Activated T-cell treated with anti-CD3 and anti-CD28 coated beads, Interleukin-2, amount 50 U/mL, for 48 hours (primary cell): ENCODE measurements at regions not wholly inside any gene's neighbourhood (a gene's known extent, or its start where the extent isn't known, plus 50 kb on each side); places are given as distances from the start of the nearest gene placed in this dataset.
"Not testable (repeated sequence)": the region's sequence is repeated elsewhere in the genome, so short reads cannot be mapped to it uniquely, and the experiment has no call there.

Experiments used
- DNase-seq, 2 experiments: peaks; one replicate each; pipeline ENCODE4 v3.0.0-alpha.2; 2020

DNA sequence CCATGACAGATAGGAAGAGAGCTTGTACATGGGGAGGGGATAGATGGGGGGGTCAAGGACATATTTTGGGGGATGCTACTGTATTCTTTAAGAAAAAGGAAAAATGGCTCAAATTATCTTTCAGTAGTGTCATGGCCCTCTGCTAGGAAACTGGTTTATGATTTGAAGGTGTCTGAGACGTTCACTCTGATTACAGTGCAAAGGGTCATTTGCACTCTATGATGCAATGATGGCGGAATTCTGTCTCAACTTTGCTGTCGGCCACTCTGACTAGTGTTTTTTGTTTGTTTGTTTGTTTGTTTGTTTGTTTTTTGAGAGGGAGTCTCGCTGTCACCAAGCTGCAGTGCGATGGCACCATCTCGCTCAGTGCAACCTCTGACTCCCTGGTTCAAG is 180.0 kb downstream of the SOX4 start:
- DNase-seq, result no peak

DNA sequence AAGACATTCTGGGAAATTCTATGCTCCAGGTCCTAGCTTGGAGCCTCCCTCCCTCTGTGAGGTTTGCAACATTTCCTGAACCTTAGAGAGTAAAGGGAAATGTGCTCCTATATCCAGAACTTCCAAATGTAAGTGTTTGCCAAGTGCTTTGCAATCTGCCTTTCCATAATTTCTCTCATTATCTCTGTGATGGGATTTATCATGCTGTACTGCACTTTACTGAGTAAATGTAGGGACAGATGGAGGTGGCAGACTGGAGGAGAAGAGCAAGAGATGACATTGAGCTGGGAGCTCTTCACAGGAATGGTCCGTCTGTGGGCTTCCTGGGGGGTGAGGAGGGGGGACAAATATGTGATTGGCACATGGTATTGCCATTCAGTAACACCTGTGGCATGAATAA is 184.3 kb downstream of the SOX4 start:
- no peak for DNase-seq

DNA sequence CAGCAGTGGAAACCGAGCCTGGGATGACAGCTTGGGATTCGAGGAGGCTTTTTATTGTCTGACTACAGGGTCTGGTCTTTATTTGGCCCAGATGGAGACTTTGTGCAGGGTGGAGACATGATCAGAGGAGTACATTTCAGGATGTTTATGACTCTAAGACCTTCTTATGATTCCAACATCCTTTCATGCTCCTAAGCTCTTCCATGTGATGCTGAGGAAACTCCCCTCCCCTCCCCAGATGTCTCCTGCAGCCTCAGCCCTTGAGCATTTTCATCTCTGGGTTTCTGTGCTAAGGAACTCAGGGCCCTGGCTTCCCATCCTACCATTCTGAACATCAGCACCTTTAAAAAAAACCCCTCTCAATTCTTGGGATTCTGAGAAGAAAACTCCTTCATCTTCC is 186.6 kb downstream of the SOX4 start:
- DNase-seq, result no peak

DNA sequence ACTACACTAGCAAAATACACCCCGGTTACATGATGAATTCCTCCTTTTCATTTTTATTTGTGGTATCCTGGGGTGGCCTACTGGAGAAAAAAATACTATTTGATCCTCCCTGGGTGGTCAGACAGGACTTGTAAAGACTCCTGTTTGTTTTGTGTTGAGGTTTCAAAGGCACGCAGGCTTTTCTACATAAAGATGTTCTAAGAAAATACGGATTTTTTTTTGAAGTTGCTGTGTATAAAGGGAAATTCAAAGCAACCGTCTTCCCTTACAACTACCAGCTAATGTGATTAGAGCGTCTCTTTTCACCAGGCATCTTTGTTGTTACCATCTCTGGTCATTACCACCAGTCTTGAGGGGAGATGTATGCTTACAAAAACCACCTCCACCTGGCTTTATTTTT is 187.1 kb downstream of the SOX4 start:
- no peak for DNase-seq

DNA sequence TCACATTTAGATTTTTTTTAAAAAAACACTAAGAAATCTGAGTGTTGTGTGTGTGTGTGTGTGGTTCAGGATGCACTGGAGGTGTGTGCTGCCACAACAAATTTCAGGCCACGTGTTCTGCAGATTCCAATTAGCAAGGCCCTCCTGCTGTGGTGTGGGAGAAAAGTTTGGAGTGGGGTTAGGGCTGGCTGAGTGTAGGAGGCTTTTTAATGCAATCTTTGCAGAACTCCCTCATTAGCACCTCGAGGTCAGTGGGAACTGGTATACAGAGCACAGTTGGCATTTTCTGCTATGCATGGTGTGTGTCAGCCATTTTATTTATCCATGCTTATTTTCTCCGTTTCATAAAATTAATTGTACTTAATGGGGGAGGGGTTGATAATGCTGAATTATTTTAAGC is 187.6 kb downstream of the SOX4 start:
- no peak for DNase-seq

DNA sequence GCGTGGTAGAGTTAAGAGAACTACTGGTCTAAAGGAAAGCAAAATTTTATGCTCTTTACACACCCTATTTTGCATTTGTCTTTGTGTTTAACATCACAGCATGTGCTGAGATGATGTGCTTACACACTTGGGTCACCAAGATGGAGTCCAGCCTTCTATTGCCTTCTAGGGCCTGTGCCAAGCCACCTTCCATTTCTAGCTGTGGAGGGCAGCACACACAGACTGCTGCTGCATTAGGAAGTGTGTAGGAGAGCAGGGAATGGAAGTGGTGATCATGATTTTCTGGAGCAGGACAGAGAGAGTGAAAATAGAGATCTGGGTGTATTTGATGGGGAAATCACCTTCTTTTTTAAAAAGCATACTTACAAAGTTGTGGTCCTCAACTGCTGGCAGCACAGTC is 191.6 kb downstream of the SOX4 start:
- no peak for DNase-seq

DNA sequence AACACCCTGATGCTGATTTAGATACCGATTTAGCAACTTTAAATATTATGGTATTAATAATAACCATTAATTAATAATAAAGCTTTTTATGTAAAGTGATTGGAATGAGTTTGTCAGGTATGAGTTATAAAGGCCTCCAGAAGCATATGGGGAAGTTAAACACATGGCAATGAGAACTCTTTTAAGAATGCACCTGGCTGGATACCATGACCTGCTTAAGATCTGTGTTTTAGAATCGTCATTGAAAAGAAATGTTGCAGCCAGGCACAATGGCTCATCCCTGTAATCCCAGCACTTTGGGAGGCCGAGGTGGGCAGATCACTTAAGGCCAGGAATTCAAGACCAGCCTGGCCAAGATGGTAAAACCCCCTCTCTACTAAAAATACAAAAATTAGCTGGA is 197.5 kb downstream of the SOX4 start:
- DNase-seq, result no peak

DNA sequence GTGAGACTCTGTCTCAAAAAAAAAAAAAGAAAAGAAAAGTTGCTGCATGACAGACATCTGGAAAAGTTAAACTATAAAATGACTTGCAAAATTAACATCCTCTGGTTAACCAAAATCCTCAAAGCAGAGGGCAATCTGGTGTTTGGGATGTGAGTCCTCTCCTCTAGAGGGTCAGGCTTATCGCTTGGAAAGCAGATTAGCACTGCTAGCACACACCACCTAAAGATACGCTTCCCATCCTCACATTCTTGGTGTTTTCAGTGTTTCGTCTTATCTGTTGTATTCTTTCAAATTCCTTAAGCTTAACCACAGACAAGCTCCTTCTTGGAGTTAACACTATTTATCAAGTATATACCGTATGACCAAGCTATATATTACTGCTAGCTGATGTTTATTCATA is 198.0 kb downstream of the SOX4 start:
- DNase-seq, result no peak

DNA sequence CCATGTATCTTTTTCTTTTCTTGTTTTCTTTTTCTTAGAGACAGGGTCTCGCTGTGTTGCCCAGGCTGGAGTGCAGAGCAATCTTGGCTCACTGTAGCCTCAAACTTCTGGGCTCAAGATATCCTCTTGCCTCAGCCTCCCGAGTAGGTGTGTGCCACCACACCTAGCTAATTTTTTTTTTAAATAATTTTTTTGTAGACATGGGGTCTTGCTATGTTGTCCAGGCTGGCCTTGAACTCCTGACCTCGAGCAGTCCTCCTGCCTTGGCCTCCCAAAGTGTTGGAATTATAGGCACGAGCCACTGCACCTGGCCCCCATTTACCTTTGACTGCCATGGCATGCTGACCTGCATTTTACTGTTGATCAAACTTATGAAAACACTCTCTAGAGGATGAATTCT is 198.6 kb downstream of the SOX4 start:
- DNase-seq, result no peak

DNA sequence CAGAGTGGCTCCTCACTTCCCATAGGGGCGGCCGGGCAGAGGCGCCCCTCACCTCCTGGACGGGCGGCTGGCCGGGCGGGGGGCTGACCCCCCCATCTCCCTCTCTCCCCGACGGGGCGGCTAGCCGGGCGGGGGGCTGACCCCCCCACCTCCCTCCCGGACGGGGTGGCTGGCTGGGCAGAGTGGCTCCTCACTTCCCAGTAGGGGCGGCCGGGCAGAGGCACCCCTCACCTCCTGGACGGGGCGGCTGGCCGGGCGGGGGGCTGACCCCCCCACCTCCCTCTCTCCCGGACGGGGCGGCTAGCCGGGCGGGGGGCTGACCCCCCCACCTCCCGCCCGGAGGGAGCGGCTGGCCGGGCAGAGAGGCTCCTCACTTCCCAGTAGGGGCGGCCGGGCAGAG is 203.4 kb downstream of the SOX4 start:
- DNase-seq, result not testable (repeated sequence)

DNA sequence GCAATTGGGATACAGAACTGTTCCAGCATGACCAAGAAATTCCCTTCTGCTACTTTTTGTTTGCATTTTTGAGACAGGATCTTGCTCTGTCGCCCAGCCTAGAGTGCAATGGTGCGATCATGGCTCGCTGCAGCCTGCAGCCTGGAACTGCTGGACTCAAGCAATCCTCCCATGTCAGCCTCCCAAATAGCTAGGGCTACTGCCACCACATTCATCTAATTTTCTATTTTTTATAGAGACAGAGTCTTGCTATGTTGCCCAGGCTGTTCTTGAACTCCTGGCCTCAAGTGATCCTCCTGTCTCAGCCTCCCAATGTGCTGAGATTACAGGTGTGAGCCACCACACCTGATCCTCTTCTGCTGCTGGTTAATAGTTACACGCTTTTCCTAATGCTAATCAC is 204.9 kb downstream of the SOX4 start:
- DNase-seq, result no peak

DNA sequence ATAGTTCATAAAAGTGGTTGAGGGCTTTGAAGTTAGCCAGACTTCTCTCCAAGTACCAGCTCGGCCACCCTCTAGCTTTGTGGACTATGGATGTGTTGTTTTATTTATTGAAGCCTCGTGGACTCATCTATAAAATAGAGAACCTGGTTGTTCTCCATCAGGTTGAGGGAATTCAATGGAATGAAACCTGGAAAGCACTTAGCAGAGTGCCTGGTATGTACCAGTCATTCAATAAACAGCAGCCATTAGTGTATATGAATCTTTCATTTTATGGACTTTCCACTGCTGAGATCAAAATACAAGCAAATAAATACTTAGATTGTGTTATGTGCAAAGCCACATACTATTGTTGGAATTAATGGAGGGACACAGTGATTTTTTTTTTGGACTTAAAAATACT is 206.8 kb downstream of the SOX4 start:
- DNase-seq, result no peak

DNA sequence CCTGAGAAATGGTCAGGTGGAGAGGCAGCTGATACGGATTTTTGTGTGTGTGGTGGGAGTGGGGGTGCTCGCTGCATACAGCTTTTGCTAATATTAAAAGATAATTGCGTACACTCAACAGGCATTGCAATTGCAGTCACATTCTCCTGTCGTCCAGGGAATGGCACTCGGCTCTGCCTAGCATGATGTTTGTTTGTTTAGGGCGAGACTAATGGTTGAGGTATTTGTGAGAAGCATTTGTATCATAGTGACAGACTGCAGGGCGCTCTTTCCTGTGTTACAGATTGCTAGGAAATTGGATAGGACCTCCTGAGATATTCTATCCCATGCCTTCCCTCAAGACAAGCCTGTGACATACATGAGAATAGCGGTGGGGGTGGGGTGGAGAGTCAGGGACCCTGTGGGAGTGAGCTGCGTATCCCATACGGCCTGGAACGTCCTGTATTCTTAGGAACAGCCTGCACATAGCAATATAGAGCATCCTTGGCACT is 207.4 kb downstream of the SOX4 start:
- DNase-seq, result no peak

DNA sequence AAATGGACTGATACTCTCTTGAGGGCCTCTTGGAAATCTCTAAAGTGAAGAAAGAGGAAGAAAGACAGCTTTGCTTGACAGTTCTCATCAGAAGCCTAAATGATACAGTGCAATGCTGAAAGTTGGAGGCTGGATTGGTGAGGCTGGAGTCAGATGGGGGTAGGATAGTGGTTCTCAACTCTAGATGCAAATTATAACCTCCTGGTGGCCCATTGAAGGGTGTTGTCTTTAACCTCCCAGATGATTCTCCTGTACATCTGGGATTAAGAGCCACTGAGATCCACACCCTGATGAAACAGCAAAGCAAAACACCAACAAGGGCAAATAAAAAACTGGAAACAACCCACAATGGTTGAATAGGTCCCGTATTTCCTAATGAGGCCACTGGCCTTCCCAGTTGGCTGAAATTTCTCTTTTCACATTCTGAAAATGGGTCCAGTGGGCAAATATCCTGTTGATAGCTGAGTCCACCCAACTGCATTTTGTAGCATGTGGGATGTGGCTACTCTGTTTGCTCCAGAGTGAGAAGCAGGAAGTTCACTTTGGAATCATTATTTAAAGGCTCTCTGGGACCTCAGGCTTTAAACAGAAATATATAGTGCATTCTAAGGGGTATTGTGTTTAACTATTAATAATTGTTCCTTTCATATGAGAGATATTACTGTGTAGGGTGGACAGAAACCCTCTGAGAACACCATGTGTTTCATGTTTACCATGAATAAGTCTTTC is 208.1 kb downstream of the SOX4 start:
- DNase-seq, result no peak

DNA sequence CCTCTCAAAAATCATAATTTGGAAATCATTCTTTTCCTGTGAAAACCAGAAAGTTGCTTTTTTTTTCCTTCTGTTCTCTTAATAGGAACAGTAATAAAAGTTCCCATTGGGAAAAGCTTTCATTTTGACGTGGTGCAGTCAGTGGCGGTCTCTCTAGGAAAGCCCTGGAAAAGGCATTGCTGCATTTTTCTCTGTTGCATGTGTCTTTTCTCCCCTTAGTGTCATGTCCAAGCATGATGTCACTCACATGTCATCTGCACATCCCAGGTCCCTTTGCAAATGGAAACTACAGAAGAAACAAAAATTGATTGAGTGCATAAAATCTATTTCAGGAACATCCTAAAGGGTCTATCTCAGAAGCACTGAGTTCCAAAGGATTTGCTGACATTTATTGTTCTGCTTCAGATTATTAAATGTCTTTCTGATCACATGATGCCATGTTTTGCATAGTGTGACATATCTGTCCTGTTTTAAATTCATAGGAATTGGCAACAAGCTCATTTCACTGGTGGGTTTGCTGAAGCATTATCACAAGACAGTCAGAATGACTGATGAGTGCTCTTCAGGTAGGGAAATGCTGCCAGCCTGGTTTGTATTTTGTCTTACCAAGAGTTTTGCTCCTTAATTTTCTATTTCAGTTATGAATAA is 208.7 kb downstream of the SOX4 start:
- DNase-seq, result no peak

DNA sequence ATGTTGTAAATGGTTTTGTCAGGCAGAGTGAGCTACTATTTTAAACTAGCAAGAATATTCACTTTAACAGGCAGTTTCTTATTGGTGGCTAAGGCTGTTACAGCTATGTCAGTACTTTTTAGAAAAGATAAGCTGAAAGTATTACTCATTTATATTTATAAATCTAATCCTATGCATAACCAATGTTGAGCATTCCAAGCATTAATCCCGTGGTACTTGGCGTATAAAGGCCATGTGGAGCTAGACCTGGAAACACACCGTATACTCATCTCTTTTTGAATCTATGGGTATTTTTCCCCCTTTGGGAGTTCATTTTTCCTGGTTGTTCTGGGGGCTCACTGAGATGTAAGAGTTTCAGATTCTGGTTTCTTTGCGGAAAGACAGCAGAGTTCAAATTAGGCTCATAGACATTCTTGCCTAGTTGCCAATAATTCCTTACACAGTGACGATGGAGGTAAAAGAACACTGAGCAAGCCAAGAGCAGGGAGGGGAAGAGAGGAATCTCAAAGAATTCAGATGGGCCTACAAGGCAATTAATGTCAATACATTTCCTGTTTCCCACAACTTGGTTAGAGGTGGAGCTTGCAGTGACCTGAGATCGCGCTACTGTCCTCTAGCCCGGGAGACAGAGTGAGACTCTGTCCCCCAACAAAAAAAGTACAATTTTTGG is 211.5 kb downstream of the SOX4 start:
- DNase-seq, result no peak

DNA sequence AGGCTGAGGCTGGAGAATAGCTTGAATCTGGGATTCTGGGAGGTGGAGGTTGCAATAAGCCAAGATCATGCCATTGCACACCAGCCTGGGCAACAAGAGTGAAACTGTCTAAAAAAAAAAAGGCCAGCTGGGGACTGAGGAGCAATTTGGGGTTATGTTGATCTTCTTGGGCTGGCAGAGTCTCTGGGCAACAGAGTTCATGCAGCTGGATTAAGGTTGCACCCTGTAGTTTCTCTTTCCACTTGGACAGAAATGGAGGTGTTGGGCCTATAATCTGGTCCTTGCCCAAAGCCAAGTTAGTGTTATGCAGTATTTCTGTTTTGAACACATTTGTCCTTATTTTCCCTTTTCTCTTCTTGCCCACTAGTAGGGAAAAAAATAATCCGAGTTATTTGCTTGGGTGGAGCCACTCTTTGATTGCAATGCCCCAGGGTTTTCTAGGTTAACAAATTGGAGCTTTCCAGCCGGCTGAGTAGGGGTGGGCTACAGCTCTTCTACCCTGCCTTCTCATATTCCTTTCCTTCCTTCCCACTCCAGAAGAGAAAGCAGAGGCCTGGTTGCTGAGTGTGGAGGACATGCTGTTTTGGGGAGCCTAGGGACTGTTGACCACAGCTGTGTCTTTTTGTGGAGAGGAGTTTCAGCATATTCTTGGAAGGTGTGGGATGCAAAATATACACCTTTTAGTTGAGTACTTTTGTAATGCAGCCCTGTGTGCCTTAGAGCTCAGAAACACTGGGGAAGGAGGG is 213.9 kb downstream of the SOX4 start:
- no peak for DNase-seq

DNA sequence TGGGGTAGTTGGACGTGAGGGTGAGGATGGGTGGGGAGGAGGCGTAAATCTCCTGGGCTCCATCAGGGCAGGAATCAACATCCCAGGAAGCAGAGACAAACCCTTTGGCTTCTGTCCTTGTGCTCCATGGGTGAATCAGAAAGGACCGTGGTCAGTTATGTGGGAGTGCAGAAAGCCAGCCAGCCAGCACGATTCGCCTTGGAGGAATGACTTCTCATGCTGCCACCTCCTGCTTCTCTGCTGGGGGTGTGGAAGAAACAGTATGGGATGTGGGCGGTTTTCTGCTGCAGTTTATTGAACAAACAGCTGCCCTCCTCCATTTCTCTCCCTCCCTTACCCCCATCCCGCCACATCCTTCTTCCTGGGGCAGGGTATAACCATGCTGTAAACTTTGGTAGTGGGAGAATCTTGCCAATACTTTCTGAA is 214.5 kb downstream of the SOX4 start:
- DNase-seq, result no peak

DNA sequence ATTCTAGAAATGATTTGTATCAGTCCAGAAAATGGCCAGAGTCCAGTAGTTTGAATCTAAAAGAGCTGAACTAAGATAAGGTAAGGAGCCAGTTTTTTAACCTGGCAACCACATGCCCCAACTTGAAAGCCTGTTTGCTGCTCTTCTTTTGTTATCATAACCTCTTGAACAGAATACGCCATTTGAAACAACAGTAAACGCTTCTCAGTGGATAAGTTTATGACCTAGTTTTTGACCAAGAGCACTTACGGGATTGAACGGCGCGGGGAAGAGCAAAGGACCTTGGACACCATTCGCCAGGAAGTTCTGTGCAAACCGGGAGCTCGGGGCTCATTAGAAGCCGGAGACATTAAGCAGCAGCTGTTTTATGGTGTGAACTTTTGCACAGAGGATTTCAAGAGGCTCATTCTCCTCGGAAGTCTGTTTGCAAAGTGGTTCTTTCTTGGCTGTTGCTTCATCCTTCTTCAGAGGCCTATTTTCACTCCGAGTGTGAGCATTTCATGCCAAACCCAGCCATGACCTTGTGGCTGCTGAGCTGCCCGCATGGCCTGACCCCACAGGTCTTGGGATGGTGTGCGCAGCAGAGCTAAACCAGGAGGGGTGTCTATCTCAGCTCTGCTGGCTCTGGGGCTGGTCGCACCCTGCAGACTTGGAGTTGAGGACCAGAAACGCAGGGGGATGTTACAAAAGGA is 215.1 kb downstream of the SOX4 start:
- no peak for DNase-seq

DNA sequence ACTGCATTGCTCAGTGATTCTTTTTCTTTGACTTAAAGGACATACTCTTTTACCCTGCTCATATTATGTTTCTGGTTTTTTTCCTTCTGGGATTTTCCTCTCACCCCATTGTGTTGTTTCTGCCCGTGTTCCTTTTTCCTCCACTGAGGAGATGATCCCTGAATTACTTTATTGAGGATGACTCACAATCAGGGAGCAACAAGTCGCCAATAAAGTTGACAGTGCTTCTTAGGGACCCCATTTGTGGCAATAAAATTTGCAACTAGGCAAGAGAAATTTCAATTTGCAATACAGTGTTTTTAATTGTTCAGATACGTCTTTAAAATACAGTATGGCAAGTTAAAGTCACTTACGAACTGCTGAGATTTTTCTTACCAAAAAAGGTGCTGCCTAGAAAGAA is 217.9 kb downstream of the SOX4 start:
- no peak for DNase-seq

DNA sequence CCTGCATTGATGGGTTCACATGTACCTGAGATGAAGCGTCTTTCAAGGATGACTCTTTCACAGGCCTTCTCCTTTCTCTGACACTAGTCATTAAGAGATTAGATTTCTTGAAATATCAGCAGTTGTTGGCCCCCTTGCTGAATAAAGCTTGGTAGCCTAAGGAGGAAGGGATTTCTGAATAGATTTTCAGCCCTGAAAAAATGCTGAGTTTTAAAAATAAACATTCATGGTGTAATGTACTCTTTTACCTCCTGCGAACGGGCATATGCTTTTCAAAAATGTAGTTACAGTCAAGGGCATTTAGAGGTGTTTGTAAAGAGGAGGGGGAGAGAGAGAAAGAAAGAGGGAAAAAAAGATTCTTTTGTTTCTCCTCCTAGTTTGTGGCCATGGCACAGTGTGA is 222.7 kb downstream of the SOX4 start:
- DNase-seq, result no peak

DNA sequence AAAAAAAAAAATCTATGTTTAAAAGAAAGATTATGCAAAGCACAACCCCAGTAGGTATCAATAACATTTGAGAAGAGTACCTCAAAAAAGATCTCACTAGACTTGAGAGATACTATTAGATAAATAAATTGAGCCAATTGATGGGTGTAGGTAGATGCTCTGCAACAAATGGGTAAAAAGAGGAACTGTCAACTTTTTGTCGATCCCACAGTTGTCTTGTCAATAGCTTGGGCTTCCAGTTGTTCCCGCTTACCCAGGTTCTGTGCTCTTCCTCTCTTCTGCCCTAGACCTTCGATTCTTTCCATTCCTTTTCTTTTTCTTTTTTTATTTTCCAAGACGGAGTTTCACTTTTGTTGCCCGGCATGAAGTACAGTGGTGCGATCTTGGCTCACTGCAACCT is 226.9 kb downstream of the SOX4 start:
- no peak for DNase-seq

DNA sequence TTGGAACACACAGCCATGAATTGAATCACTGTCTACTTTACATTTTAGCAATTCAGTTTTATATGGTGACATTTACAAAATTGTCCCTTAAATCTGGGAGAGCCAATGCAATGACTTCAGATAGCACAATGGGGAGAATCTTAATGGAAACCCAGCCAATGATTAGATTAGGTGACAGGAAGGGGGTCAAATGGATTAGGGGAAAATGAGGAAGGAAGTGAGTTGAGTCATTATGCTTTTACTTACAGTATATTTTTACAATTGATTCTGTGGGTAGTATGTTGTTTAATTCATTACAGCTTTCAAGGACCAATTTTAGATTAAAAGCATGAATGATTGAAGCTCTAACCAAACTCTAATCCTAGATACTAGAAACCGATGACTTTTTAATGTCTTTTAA is 229.8 kb downstream of the SOX4 start:
- DNase-seq, result no peak
